H9 (cell line): ENCODE measurements at regions not wholly inside any gene's neighbourhood (a gene's known extent, or its start where the extent isn't known, plus 50 kb on each side); places are given as distances from the start of the nearest gene placed in this dataset.

Experiments
- DNase-seq: peaks from one replicate; pipeline ENCODE4 v3.0.0-alpha.2; 2017
- H2AFZ ChIP-seq: one replicate; pipeline ENCODE4 v1.6.1; 2013; ENCODE audit warnings: mild to moderate bottlenecking, low read length, control low read depth, moderate library complexity
- H2AK5ac ChIP-seq: 2 replicates; pipeline ENCODE4 v1.6.1; 2013; ENCODE audit warnings: low read length, control low read depth, mixed read lengths; ENCODE audit not compliant: insufficient read length
- H2BK120ac ChIP-seq: one replicate; pipeline ENCODE4 v1.6.1; 2013; ENCODE audit warnings: low read depth, mild to moderate bottlenecking, low read length, control low read depth, inconsistent platforms; ENCODE audit not compliant: poor library complexity, severe bottlenecking
- H2BK12ac ChIP-seq: 2 replicates; pipeline ENCODE4 v1.6.1; 2013; ENCODE audit warnings: low read length, control low read depth, mixed read lengths, low read depth; ENCODE audit not compliant: insufficient read length
- H2BK15ac ChIP-seq: 2 replicates; pipeline ENCODE4 v1.6.1; 2013; ENCODE audit warnings: low read depth, low read length, control low read depth
- H2BK20ac ChIP-seq: one replicate; pipeline ENCODE4 v1.6.1; 2013; ENCODE audit warnings: low read depth, mild to moderate bottlenecking, low read length, control low read depth, inconsistent platforms; ENCODE audit not compliant: poor library complexity, severe bottlenecking
- H2BK5ac ChIP-seq: 2 replicates; pipeline ENCODE4 v1.6.1; 2013; ENCODE audit warnings: low read length, control low read depth, mixed read lengths; ENCODE audit not compliant: insufficient read length
- H3K14ac ChIP-seq: 2 replicates; pipeline ENCODE4 v1.6.1; 2013; ENCODE audit warnings: low read length, control low read depth; ENCODE audit not compliant: insufficient read depth
- H3K18ac ChIP-seq: 2 replicates; pipeline ENCODE4 v1.6.1; 2013; ENCODE audit warnings: low read depth, mild to moderate bottlenecking, mixed read lengths, low read length, control low read depth; ENCODE audit not compliant: insufficient read length
- H3K23ac ChIP-seq: 2 replicates; pipeline ENCODE4 v1.6.1; 2013; ENCODE audit warnings: low read length, control low read depth, mixed read lengths, low read depth; ENCODE audit not compliant: insufficient read length
- H3K23me2 ChIP-seq: 2 replicates; pipeline ENCODE4 v1.6.1; 2013; ENCODE audit warnings: low read depth, mild to moderate bottlenecking, mixed read lengths, low read length, control low read depth; ENCODE audit not compliant: insufficient read length, poor library complexity, severe bottlenecking
- H3K27ac ChIP-seq: 2 replicates; pipeline ENCODE4 v1.5.1; 2013; ENCODE audit warnings: low read length, control low read depth, mixed read lengths, low read depth; ENCODE audit not compliant: insufficient read length
- H3K27me3 ChIP-seq: 2 replicates; pipeline ENCODE4 v1.6.1; 2013; ENCODE audit warnings: low read length, control low read depth, inconsistent platforms; ENCODE audit not compliant: insufficient read depth
- H3K4ac ChIP-seq: 2 replicates; pipeline ENCODE4 v1.6.1; 2013; ENCODE audit warnings: low read depth, mild to moderate bottlenecking, control low read depth, inconsistent platforms, low read length, moderate library complexity
- H3K4me1 ChIP-seq: 2 replicates; pipeline ENCODE4 v1.6.1; 2013; ENCODE audit warnings: low read length, control low read depth, inconsistent platforms; ENCODE audit not compliant: insufficient read depth
- H3K4me2 ChIP-seq: 2 replicates; pipeline ENCODE4 v1.6.1; 2013; ENCODE audit warnings: low read length, control low read depth, mixed read lengths; ENCODE audit not compliant: insufficient read length, insufficient read depth
- H3K56ac ChIP-seq: 2 replicates; pipeline ENCODE4 v1.6.1; 2013; ENCODE audit warnings: low read depth, mild to moderate bottlenecking, mixed read lengths, low read length, control low read depth; ENCODE audit not compliant: insufficient read length
- H3K79me1 ChIP-seq: 2 replicates; pipeline ENCODE4 v1.6.1; 2013; ENCODE audit warnings: low read depth, mild to moderate bottlenecking, moderate library complexity, low read length, control low read depth, inconsistent platforms; ENCODE audit not compliant: insufficient read depth, poor library complexity, severe bottlenecking
- H3K79me2 ChIP-seq: 2 replicates; pipeline ENCODE4 v1.6.1; 2013; ENCODE audit warnings: low read length, control low read depth, inconsistent platforms; ENCODE audit not compliant: insufficient read depth
- H3K9ac ChIP-seq: 2 replicates; pipeline ENCODE4 v1.6.1; 2013; ENCODE audit warnings: low read length, control low read depth, mixed read lengths; ENCODE audit not compliant: insufficient read length; ENCODE audit errors: extremely low read depth
- H3K9me3 ChIP-seq: one replicate; pipeline ENCODE4 v1.6.1; 2013; ENCODE audit warnings: low read depth, low read length, inconsistent platforms; ENCODE audit not compliant: control insufficient read depth
- H3T11ph ChIP-seq: one replicate; pipeline ENCODE4 v1.6.1; 2013; ENCODE audit warnings: mild to moderate bottlenecking, low read length, control low read depth, inconsistent platforms
- H4K20me1 ChIP-seq: one replicate; pipeline ENCODE4 v1.6.1; 2013; ENCODE audit not compliant: control insufficient read depth, insufficient read length, insufficient read depth
- H4K5ac ChIP-seq: 2 replicates; pipeline ENCODE4 v1.6.1; 2013; ENCODE audit warnings: low read depth, mild to moderate bottlenecking, mixed read lengths, low read length, control low read depth; ENCODE audit not compliant: insufficient read length
- H4K8ac ChIP-seq: replicated peaks from 2 replicates; pipeline ENCODE4 v1.6.1; 2013; ENCODE audit warnings: low read length, control low read depth, mixed read lengths, low read depth; ENCODE audit not compliant: insufficient read length
- H4K91ac ChIP-seq: 2 replicates; pipeline ENCODE4 v1.6.1; 2013; ENCODE audit warnings: low read depth, mild to moderate bottlenecking, moderate library complexity, mixed read lengths, low read length, control low read depth; ENCODE audit not compliant: insufficient read length
- H3K27ac Mint-ChIP-seq, 3 experiments: 2 replicates in 2 of 3; 3 replicates in 1 of 3; pipeline ENCODE4 v1.8.0; 2020 to 2021; ENCODE audit warnings: mixed read lengths in 3 of 3, mild to moderate bottlenecking in 1 of 3, moderate library complexity in 1 of 3
- H3K27me3 Mint-ChIP-seq: 2 replicates; pipeline ENCODE4 v1.8.0; 2021; ENCODE audit warnings: low read depth, mild to moderate bottlenecking, moderate library complexity, mixed read lengths
- H3K36me3 Mint-ChIP-seq, 3 experiments: 2 replicates in 2 of 3; 3 replicates in 1 of 3; pipeline ENCODE4 v1.8.0; 2020 to 2021; ENCODE audit warnings: low read depth in 3 of 3, mixed read lengths in 3 of 3; ENCODE audit not compliant: insufficient read depth in 1 of 3
- H3K4me1 Mint-ChIP-seq, 2 experiments: 2 replicates each; pipeline ENCODE4 v1.8.0; 2020; ENCODE audit warnings: mixed read lengths in 2 of 2
- H3K4me3 Mint-ChIP-seq, 2 experiments: 2 replicates in 1 of 2; 3 replicates in 1 of 2; pipeline ENCODE4 v1.8.0; 2020 to 2021; ENCODE audit warnings: mild to moderate bottlenecking in 2 of 2, mixed read lengths in 2 of 2, moderate library complexity in 1 of 2
- H3K9me3 Mint-ChIP-seq, 2 experiments: 2 replicates in 1 of 2; 3 replicates in 1 of 2; pipeline ENCODE4 v1.8.0; 2020; ENCODE audit warnings: mild to moderate bottlenecking in 2 of 2, mixed read lengths in 2 of 2, moderate library complexity in 1 of 2
- WGBS: extraction: QIAGEN DNeasy Blood & Tissue Kit; methylation state at CpG from one replicate; pipeline ENCODE4 v1.1.7; 2013; ENCODE audit warnings: missing lambda C conversion rate, low lambda C conversion rate, mixed read lengths; ENCODE audit not compliant: insufficient read length; ENCODE audit errors: extremely low coverage; 5-methylcytosine and 5-hydroxymethylcytosine counted together
- TF ChIP-seq, protein P1 (sequence below): fragments of 200-600 bp; sonication (generic); conservative IDR thresholded peaks from 3 replicates; pipeline ENCODE4 v1.8.0; 2021; ENCODE audit warnings: antibody characterized with exemption, mild to moderate bottlenecking

DNA sequence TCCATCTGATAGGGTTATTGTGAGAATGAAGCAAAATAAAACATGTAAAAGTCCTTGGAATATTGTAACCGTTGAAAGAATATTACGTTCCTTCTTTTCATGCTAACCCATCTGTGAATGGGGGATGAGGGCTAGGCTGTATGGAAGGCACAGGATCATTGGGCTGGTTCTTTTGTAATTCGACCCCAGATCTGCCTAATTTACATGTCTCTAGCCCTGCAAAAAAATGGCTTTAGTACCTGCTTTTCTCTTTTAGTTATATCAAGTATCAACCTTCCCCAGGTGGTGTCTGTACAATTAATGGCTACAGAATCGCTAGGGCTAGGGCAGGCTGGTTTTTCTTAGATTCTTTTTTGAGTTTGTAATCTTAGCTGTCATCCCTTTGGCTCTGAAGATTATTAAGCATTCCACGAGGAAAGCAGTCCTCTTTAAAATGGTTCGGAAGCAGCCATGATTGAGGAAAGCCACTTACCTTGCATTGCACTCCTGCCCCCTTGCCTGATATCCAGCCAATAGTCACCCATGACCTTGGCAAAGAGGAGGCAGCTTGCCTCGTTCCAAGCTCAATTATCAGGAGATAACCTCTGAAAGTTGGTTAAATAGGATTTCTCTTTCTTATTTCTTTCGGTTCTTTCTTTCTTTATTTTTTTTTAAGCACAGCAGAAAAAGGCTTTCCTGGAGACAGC, 153.9 kb upstream of the ZKSCAN2 start:
- no peak overlapping the region for H3K14ac ChIP-seq
- no peak overlapping the region for H3K23ac ChIP-seq
- no peaks in the 10 kb centered on the region for H3K27me3 ChIP-seq
- H4K5ac ChIP-seq = no peak overlapping the region
- H4K91ac ChIP-seq = no peak overlapping the region
- H2AK5ac ChIP-seq = no peak overlapping the region
- no peak overlapping the region for H2BK5ac ChIP-seq
- Mint-ChIP-seq H3K27ac (no peak overlapping the region), H3K36me3 (no peaks in the 10 kb centered on the region), H3K27me3 (no peaks in the 10 kb centered on the region), H3K4me3 (no peak overlapping the region), H3K9me3 (no peaks in the 10 kb centered on the region), H3K4me1 (peaks cover 10 to 14% of the 10 kb centered on the region in 2 experiments; a peak in 3 of 4 replicates)
- no peak overlapping the region for H3K18ac ChIP-seq
- no peak overlapping the region for H2BK15ac ChIP-seq
- H2AFZ ChIP-seq = peak overlapping the region; percentile 27
- no peak overlapping the region for H3K4me2 ChIP-seq
- H2BK120ac ChIP-seq = no peak overlapping the region
- H3K79me2 ChIP-seq = no peaks in the 10 kb centered on the region
- H2BK20ac ChIP-seq = no peak overlapping the region
- H4K8ac ChIP-seq = no peak overlapping the region
- H2BK12ac ChIP-seq = no peak overlapping the region
- H3K9me3 ChIP-seq = no peaks in the 10 kb centered on the region
- no peaks in the 10 kb centered on the region for H3K4me1 ChIP-seq
- H3K79me1 ChIP-seq = no peaks in the 10 kb centered on the region
- H3K9ac ChIP-seq = no peak overlapping the region
- TF ChIP-seq, protein P1, sequence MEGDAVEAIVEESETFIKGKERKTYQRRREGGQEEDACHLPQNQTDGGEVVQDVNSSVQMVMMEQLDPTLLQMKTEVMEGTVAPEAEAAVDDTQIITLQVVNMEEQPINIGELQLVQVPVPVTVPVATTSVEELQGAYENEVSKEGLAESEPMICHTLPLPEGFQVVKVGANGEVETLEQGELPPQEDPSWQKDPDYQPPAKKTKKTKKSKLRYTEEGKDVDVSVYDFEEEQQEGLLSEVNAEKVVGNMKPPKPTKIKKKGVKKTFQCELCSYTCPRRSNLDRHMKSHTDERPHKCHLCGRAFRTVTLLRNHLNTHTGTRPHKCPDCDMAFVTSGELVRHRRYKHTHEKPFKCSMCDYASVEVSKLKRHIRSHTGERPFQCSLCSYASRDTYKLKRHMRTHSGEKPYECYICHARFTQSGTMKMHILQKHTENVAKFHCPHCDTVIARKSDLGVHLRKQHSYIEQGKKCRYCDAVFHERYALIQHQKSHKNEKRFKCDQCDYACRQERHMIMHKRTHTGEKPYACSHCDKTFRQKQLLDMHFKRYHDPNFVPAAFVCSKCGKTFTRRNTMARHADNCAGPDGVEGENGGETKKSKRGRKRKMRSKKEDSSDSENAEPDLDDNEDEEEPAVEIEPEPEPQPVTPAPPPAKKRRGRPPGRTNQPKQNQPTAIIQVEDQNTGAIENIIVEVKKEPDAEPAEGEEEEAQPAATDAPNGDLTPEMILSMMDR = no peak
- H3K4ac ChIP-seq = no peak overlapping the region
- no CpG with 5 or more reads among the region's 8 CpGs for WGBS
- no peaks in the 10 kb centered on the region for H4K20me1 ChIP-seq
- H3K27ac ChIP-seq = no peak overlapping the region
- H3K23me2 ChIP-seq = no peaks in the 10 kb centered on the region
- H3K56ac ChIP-seq = no peak overlapping the region
- no peak overlapping the region for H3T11ph ChIP-seq
- DNase-seq = no peak
